ENCODE measurements at regions not wholly inside any gene's neighbourhood (a gene's known extent, or its start where the extent isn't known, plus 50 kb on each side); places are given as distances from the start of the nearest gene placed in this dataset.
"Not testable (repeated sequence)": the region's sequence is repeated elsewhere in the genome, so short reads cannot be mapped to it uniquely, and the experiment has no call there.

- DNase-seq (ENCODE audit: low read depth), result no peak
These were observed 78.4 kb downstream of the NAPG start for GRCh38 chr18:10604182-10604581.

DNA sequence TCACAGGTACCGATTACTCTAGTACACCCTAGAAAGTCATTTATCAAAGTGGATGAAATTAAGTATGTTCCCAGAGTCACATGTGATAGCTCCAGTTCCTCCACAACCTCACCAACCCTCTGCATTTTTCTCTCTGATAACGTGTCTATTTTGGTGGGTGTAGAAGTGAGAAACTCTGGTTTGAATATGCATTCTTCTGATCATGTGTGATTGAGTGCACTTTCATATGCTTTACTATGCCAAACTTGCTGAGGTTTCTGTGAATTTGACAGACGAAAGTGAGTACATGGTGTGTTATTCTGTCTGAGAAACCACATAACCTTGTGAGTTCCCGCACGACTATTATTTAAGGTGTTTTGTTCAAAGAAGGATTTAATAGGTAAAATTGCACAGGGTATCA lies 81.1 kb downstream of the NAPG start:
- not testable (repeated sequence) for DNase-seq (ENCODE audit: low read depth)

DNA sequence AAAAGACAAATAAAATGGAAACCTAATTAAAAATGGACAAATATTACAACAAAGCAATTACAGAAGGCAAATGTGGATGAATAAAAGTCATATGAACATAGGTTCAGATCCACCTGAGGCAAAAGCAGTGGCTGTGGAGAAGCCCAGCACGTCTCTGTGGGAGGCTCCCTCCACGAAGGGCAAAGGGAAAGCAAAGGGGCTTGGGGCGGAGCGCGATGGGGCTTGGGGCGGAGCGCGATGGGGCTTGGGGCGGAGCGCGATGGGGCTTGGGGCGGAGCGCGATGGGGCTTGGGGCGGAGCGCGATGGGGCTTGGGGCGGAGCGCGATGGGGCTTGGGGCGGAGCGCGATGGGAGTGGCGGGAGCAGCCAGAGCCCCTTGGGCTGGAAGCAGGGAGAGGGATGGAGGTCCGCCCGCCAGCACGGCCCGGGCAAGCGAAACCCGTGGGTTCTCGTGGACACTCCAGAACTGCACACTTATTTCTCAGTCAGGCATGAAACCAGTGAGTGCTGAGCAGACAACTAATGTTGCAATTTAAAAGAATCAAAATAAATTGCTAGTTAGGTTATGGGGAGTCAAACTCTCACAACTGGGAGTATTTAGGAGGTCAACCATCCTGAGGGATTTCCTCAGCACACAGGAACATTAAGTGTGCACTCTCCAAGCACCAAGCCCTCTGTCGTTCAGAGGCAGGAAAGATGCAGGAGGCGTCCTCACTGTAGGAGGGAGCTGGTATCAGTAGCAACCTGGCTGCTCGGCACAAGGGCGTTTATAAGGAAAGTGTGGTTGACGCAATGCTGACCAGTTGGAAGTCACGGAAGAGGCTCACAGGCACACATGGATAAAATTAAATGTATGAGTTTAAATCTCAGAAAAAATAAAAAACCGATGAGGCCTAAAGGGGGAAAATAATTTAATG lies 81.8 kb downstream of the NAPG start:
- DNase-seq (ENCODE audit: low read depth), result not testable (repeated sequence)

- DNase-seq (ENCODE audit: low read depth), result not testable (repeated sequence)
These were observed 82.6 kb downstream of the NAPG start for GRCh38 chr18:10608450-10608849.

DNA sequence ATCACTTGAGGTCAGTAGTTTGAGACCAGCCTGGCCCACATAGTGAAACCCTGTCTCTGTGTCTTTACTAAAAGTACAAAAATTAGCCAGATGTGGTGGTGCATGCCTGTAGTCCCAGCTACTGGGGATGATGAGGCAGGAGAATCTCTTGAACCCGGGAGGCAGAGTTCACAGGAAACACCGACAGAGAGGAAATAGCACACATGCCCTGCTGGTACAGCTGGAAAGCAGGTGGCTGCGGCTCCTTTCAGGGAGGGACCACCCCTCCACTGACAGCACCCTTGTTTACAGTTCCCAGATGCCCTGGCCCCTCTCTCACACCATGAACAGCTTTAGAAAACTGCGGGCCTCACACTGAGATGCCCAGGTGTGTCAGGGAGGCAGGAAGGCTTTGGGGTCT lies 83.2 kb downstream of the NAPG start:
- DNase-seq (ENCODE audit: low read depth), result not testable (repeated sequence)

GRCh38 chr18:10613226-10613625 lies 87.4 kb downstream of the NAPG start:
- DNase-seq (ENCODE audit: low read depth), result not testable (repeated sequence)

DNA sequence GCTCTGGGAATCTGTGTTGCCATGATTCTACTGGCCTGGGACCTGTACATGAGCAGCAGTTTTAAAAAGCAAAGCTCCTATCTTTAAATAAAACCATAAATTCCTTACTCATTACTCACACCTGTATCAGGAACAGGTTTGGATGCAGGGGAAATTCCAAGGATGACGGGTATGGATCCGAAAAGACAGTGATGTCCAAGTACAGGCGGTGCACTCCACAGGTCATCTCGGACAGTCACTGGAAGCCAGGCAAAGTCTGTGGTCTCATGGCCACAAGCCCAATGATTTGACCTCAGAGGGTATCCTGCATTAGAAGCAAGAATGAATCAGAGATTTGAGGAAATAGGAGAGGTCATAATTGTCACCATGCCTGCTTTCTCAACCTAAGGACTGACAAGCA lies 90.9 kb downstream of the NAPG start:
- peak; percentile 18 for DNase-seq (ENCODE audit: low read depth)

DNA sequence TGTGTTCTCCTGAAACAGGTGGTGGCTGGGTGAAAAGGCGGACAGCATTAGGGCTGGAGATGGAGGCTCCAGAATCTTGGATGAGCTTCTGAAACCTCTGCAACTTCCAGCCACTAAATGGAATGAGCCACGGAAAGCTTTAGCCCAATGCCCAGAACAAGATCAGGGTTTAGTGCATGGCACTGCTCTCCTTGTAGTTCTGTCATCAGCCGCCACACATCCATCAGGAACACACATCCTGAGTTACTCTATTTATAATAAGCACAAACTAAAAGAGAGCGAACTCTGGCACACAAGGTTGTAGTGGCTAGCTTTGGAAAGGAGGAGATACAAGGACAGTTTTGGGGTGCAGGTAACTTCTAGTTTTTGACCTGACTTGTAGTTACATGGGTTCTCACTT lies 93.0 kb downstream of the NAPG start:
- not testable (repeated sequence) for DNase-seq (ENCODE audit: low read depth)

GRCh38 chr18:10619280-10619679 lies 93.5 kb downstream of the NAPG start:
- DNase-seq (ENCODE audit: low read depth), result not testable (repeated sequence)

- DNase-seq (ENCODE audit: low read depth), result not testable (repeated sequence)
These were observed 94.0 kb downstream of the NAPG start for GRCh38 chr18:10619833-10620232.

Measured in Daoy (cell line).